BLaER1 treated with 17β-estradiol and CSF1 and Interleukin-3, amounts not matched to agents 10 nM and 100 nM (cell line): ENCODE measurements at regions not wholly inside any gene's neighbourhood (a gene's known extent, or its start where the extent isn't known, plus 50 kb on each side); places are given as distances from the start of the nearest gene placed in this dataset.

Experiments used
- H3K27ac ChIP-seq, 11 experiments: shearing (Covaris generic); formaldehyde crosslinking; 2 replicates each; pipeline ENCODE4 v1.8.1; 2022
- H3K27me3 ChIP-seq, 11 experiments: shearing (Covaris generic); formaldehyde crosslinking; 2 replicates each; pipeline ENCODE4 v1.8.1; 2022
- H3K36me3 ChIP-seq, 11 experiments: shearing (Covaris generic); formaldehyde crosslinking; 2 replicates each; pipeline ENCODE4 v1.8.1; 2022
- H3K4me1 ChIP-seq, 10 experiments: shearing (Covaris generic); formaldehyde crosslinking; 2 replicates each; pipeline ENCODE4 v1.8.1; 2022
- H3K4me2 ChIP-seq, 11 experiments: shearing (Covaris generic); formaldehyde crosslinking; 2 replicates each; pipeline ENCODE4 v1.8.1; 2022
- H3K4me3 ChIP-seq, 10 experiments: shearing (Covaris generic); formaldehyde crosslinking; 2 replicates each; pipeline ENCODE4 v1.8.1; 2022
- H3K9ac ChIP-seq, 11 experiments: shearing (Covaris generic); formaldehyde crosslinking; 2 replicates each; pipeline ENCODE4 v1.8.1; 2022
- H3K9me3 ChIP-seq, 11 experiments: shearing (Covaris generic); formaldehyde crosslinking; replicated peaks in 1 of 11; 2 replicates each; pipeline ENCODE4 v1.8.1; 2022
- H4K20me1 ChIP-seq, 11 experiments: shearing (Covaris generic); formaldehyde crosslinking; 2 replicates each; pipeline ENCODE4 v1.8.1; 2022
- Cebpa-rat ChIP-seq, 11 experiments: shearing (Covaris generic); IDR thresholded peaks; 2 replicates each; pipeline ENCODE4 v1.8.1; 2022

DNA sequence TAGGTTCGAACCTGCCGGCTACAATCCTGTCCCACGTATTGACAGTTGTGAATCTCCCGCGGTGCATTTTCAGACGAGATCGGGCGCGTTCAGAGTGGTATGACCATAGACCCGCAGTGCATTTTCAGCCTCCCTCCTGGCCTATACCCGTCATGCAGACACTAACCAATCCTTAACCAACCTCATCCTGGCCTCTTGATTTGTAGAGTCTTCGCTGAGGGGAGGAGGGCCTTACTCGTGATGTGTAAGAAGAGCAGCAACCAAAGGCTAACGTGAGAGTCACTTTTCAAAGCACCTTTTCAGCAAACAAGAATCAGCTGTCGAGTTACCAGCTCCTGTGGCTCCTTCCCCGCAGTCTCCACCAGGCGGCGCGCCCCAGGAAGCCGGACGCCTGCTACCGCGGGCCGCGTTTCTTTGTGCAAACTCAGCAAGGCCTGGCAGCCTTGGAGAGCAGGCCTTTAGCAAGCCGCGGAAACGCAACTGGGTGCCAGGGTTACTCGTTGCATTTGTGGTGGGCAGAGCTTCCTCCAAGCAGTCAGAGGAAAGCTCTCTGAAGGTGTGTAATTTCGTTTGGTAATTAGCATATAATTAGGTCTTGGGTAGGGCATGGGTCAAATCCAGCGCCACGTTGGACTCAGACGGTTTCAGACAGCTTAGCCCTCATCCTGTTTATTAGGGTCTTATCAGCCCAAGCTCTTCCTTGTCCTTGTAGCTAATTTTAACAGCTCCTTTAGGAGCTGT lies 139.8 kb downstream of the OR2B2 start:
- peak overlapping the region in 6 of 11 experiments; percentile 44 to 76 (median 53); a peak in 12 of 22 replicates for H3K27ac ChIP-seq
- no peaks in the 10 kb centered on the region for H3K36me3 ChIP-seq
- H3K9me3 ChIP-seq: no peaks in the 10 kb centered on the region
- H3K9ac ChIP-seq: peak overlapping the region in 4 of 11 experiments; percentile 11 to 41 (median 27); a peak in 4 of 22 replicates
- H3K4me2 ChIP-seq: peak overlapping the region in 6 of 11 experiments; percentile 14 to 78 (median 64); a peak in 11 of 22 replicates
- TF ChIP-seq Cebpa-rat (IDR thresholded peaks at IDR 0.05): no peak
- H4K20me1 ChIP-seq: no peaks in the 10 kb centered on the region
- H3K4me3 ChIP-seq: no peak overlapping the region
- no peaks in the 10 kb centered on the region for H3K27me3 ChIP-seq
- H3K4me1 ChIP-seq: peaks cover 0 to 59% (median 28%) of the 10 kb centered on the region in 10 experiments; a peak in 14 of 20 replicates

DNA sequence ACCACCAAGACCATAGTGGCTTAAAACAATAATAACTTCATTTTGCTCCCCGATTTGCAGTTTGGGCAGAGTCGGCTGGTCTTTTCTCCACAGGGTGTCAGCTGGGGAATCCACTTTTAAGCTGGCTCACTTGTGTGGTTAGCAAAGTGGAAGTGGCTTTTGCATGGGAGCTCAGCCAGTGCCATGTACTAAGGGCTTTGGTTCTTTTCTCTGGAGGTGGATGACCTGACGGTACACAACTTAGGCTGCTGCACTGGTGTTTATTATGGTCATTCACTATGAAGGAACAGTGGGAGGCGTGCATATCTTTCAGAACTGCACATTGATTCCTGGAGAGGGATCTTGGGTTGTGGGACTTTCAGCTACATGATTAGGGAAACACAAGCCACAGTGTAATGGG lies 141.0 kb downstream of the OR2B2 start:
- Histone ChIP-seq H3K27me3 (no peaks in the 10 kb centered on the region), H3K9ac (no peak overlapping the region), H3K4me2 (peak overlapping the region in 6 of 11 experiments; percentile 8 to 78 (median 62); a peak in 11 of 22 replicates)

DNA sequence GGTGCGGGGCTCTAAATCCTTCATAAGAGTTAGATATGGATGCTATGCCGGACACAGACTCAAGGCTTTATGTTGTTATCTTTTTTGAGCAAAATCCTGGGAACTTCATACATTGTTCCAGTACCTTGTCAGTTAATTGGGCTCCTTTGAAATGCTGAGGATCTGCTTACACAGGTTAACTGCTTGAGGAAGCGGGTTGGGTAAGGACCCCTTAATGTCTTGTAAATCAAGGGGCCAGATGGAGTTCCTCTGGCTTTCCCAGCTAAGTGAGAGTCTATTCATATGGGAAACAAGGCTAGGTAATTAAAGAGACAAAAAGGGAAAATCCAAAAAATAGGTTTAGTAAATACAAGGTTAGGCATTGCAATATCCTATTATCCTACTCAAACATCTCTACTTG lies 141.5 kb downstream of the OR2B2 start:
- TF ChIP-seq Cebpa-rat (IDR thresholded peaks at IDR 0.05): no peak
- H3K27ac ChIP-seq: no peak overlapping the region
- no peaks in the 10 kb centered on the region for H4K20me1 ChIP-seq
- H3K27me3 ChIP-seq: no peaks in the 10 kb centered on the region
- no peak overlapping the region for H3K4me3 ChIP-seq
- peaks cover 0 to 47% (median 25%) of the 10 kb centered on the region in 10 experiments; a peak in 14 of 20 replicates for H3K4me1 ChIP-seq
- peak overlapping the region in 4 of 11 experiments; percentile 59 to 78 (median 69); a peak in 5 of 22 replicates for H3K4me2 ChIP-seq
- H3K36me3 ChIP-seq: no peaks in the 10 kb centered on the region
- H3K9ac ChIP-seq: no peak overlapping the region
- no peaks in the 10 kb centered on the region for H3K9me3 ChIP-seq

More for the DNA sequence above, 141.0 kb downstream of the OR2B2 start:
- no peaks in the 10 kb centered on the region for H3K9me3 ChIP-seq
- TF ChIP-seq Cebpa-rat (IDR thresholded peaks at IDR 0.05): no peak
- H3K27ac ChIP-seq: no peak overlapping the region
- H3K36me3 ChIP-seq: no peaks in the 10 kb centered on the region
- no peaks in the 10 kb centered on the region for H4K20me1 ChIP-seq
- H3K4me3 ChIP-seq: no peak overlapping the region
- H3K4me1 ChIP-seq: peaks cover 0 to 52% (median 28%) of the 10 kb centered on the region in 10 experiments; a peak in 14 of 20 replicates

DNA sequence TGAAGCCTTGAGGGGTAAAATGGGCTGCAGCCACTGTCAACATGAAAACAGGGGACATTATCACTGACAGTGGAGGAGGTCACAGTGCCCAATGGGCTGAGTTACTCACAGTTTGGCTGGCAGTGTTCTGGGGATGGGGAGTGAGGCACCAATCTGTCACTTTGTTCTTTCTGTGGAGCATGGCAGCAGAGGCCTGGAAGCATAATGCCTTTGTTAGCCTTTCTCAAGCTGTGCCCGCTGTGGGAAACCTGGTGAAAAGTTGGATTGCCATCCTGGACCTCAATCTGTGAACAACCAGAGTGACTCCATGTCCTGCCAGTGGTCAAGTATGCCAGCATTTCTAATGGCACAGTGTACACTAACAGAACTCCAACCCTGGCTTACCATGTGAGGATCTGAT lies 143.6 kb downstream of the OR2B2 start:
- peaks cover 0 to 33% (median 17%) of the 10 kb centered on the region in 10 experiments; a peak in 14 of 20 replicates for H3K4me1 ChIP-seq
- no peaks in the 10 kb centered on the region for H3K9me3 ChIP-seq
- no peak overlapping the region for H3K4me3 ChIP-seq
- H3K27ac ChIP-seq: no peak overlapping the region
- 0 out of 22 replicates have a peak, but pooled peaks cover 0 to 3% (median 0%) of the 10 kb centered on the region in 11 experiments for H3K36me3 ChIP-seq
- TF ChIP-seq Cebpa-rat (IDR thresholded peaks at IDR 0.05): no peak
- no peaks in the 10 kb centered on the region for H3K27me3 ChIP-seq
- no peak overlapping the region for H3K9ac ChIP-seq
- no peaks in the 10 kb centered on the region for H4K20me1 ChIP-seq
- H3K4me2 ChIP-seq: no peak overlapping the region

DNA sequence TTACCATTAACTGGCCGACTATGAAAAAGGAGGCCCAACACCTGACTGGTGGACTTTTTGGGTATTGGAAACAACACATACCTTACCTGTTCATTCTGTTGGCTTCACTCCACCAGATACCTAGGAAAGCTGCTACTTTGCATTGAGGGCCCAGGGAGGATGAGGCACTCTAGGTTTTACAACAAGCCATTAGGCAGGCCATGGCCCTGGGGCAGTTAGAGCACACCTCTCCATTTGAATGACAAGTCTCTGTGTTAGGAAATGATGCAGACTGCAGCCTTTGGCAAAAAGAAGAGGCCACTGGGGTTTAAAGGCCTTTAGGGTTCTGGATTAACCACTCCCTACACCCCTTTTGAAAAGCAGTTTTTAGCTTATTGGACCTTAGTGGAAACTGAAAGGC lies 144.3 kb downstream of the OR2B2 start:
- no peaks in the 10 kb centered on the region for H3K9me3 ChIP-seq
- no peak overlapping the region for H3K27ac ChIP-seq
- H3K4me3 ChIP-seq: no peak overlapping the region
- H3K9ac ChIP-seq: no peak overlapping the region
- peaks cover 0 to 26% (median 14%) of the 10 kb centered on the region in 10 experiments; a peak in 14 of 20 replicates for H3K4me1 ChIP-seq
- 0 out of 22 replicates have a peak, but pooled peaks cover 0 to 3% (median 0%) of the 10 kb centered on the region in 11 experiments for H3K36me3 ChIP-seq
- H3K27me3 ChIP-seq: no peaks in the 10 kb centered on the region
- TF ChIP-seq Cebpa-rat (IDR thresholded peaks at IDR 0.05): no peak
- no peak overlapping the region for H3K4me2 ChIP-seq
- no peaks in the 10 kb centered on the region for H4K20me1 ChIP-seq

DNA sequence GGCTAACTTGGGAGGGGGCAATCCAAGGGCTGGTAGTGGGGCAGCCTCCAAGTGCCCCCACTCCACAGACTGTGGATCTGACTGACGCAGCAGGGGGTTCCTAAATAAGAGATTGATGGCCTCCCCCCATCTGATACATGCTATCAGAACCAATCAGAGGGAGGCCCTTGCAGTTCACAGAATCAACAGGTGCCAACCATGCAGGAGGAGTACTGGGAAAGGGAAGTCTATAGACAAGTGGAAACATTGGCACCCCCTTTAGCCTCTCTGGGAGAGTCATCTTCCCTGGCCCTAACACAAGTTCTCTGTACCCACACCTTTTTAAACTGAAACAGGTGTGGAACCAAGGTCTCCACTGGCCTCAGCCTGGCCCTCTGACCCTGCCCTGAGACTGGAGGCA lies 145.8 kb downstream of the OR2B2 start:
- no peak overlapping the region for H3K9ac ChIP-seq
- no peak overlapping the region for H3K4me3 ChIP-seq
- no peak overlapping the region for H3K27ac ChIP-seq
- peaks cover 0 to 12% (median 8%) of the 10 kb centered on the region in 11 experiments; a peak in 12 of 22 replicates for H3K36me3 ChIP-seq
- peaks cover 0 to 21% (median 7%) of the 10 kb centered on the region in 10 experiments; a peak in 16 of 20 replicates for H3K4me1 ChIP-seq
- H3K9me3 ChIP-seq: peaks cover 0 to 8% (median 5%) of the 10 kb centered on the region in 11 experiments; a peak in 7 of 22 replicates
- no peaks in the 10 kb centered on the region for H4K20me1 ChIP-seq
- no peak for TF ChIP-seq Cebpa-rat (IDR thresholded peaks at IDR 0.05)
- H3K27me3 ChIP-seq: no peaks in the 10 kb centered on the region
- H3K4me2 ChIP-seq: no peak overlapping the region

DNA sequence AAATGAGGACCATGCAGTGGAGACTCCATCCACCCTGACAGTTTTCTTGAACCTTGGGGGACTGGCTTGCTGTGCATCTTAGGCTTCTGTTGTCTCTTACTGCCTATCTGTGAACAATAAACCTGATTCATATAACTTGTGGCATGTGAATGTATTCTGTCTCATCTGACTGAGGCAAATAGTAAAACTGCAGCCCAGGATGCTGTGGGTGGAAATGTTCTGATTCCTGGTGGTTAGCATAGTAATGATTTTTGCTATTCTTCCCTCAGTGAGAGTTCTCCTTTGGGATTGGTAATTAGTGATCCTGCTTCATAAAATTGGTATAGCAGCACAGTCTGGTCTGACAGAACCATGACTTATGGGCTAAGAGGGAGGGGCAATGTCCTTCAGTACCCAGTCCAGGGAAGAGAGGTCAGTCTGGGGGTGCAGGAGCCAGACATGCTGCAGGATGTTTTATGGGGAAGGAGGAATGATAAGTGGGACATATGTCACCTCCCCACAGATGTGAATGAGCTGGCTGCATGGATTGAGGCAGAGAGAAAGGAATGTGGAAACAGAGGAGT lies 147.1 kb downstream of the OR2B2 start:
- H3K27me3 ChIP-seq: no peaks in the 10 kb centered on the region
- no peaks in the 10 kb centered on the region for H4K20me1 ChIP-seq

DNA sequence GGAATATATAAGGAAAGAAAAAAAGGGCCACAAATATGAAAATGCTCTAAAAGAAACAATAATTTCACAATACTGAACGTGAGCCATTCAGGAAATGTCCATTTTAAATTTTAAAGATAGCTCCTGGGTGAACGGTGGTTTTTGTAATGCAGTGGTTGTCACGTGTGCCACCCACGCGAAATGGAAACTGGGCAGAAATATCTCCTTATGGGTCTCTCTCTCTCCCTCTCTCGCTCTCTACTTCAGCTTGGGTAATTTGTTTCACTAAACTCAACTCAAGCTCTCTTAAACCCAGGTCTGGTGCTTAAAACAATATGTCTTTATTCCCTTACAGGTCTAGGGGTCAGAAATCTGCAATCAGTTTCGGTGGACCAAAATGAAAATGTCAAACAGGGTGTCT lies 150.8 kb downstream of the OR2B2 start:
- no peak overlapping the region; a peak in 1 of 20 replicates for H3K4me3 ChIP-seq
- peaks cover 28 to 60% (median 48%) of the 10 kb centered on the region in 10 experiments for H3K4me1 ChIP-seq
- peak overlapping the region in 4 of 11 experiments; percentile 9 to 53 (median 46); a peak in 6 of 22 replicates for H3K27ac ChIP-seq
- H4K20me1 ChIP-seq: no peaks in the 10 kb centered on the region
- peaks cover 0 to 12% (median 8%) of the 10 kb centered on the region in 11 experiments; a peak in 12 of 22 replicates for H3K36me3 ChIP-seq
- peaks cover 0 to 10% (median 0%) of the 10 kb centered on the region in 11 experiments; a peak in 4 of 22 replicates for H3K27me3 ChIP-seq
- H3K9me3 ChIP-seq: peaks cover 0 to 8% (median 5%) of the 10 kb centered on the region in 11 experiments; a peak in 7 of 22 replicates
- H3K4me2 ChIP-seq: peak overlapping the region; percentile 18 to 93 (median 44); a peak in 16 of 22 replicates
- 0 out of 22 replicates have a peak, but pooled peaks of 1 of the 11 experiments have one; percentile 12 for TF ChIP-seq Cebpa-rat (IDR thresholded peaks at IDR 0.05)
- H3K9ac ChIP-seq: no peak overlapping the region; a peak in 1 of 22 replicates

More for the DNA sequence above, 147.1 kb downstream of the OR2B2 start:
- no peak for TF ChIP-seq Cebpa-rat (IDR thresholded peaks at IDR 0.05)
- peaks cover 0 to 8% (median 5%) of the 10 kb centered on the region in 11 experiments; a peak in 7 of 22 replicates for H3K9me3 ChIP-seq
- peaks cover 6 to 25% (median 16%) of the 10 kb centered on the region in 10 experiments; a peak in 16 of 20 replicates for H3K4me1 ChIP-seq
- H3K36me3 ChIP-seq: peaks cover 0 to 12% (median 8%) of the 10 kb centered on the region in 11 experiments; a peak in 12 of 22 replicates
- H3K27ac ChIP-seq: no peak overlapping the region
- H3K4me2 ChIP-seq: no peak overlapping the region
- H3K9ac ChIP-seq: no peak overlapping the region
- no peak overlapping the region for H3K4me3 ChIP-seq
